A673 (cell line): ENCODE measurements at regions not wholly inside any gene's neighbourhood (a gene's known extent, or its start where the extent isn't known, plus 50 kb on each side); places are given as distances from the start of the nearest gene placed in this dataset.

Experiments used
- EZH2 ChIP-seq: fragments of 200-600 bp; sonication (generic); IDR thresholded peaks from 2 replicates; pipeline ENCODE4 v1.6.1; 2017; ENCODE audit warnings: borderline replicate concordance, low read depth, mild to moderate bottlenecking, mixed read lengths, antibody characterized with exemption, low read length; ENCODE audit not compliant: poor library complexity, severe bottlenecking
- TF ChIP-seq, protein P1 (sequence below): fragments of 300-800, 200-600 bp; sonication (generic); conservative IDR thresholded peaks from 2 replicates; pipeline ENCODE4 v1.5.1; 2017; ENCODE audit warnings: low read depth, mild to moderate bottlenecking, antibody characterized with exemption, low read length, moderate library complexity, mixed read lengths

DNA sequence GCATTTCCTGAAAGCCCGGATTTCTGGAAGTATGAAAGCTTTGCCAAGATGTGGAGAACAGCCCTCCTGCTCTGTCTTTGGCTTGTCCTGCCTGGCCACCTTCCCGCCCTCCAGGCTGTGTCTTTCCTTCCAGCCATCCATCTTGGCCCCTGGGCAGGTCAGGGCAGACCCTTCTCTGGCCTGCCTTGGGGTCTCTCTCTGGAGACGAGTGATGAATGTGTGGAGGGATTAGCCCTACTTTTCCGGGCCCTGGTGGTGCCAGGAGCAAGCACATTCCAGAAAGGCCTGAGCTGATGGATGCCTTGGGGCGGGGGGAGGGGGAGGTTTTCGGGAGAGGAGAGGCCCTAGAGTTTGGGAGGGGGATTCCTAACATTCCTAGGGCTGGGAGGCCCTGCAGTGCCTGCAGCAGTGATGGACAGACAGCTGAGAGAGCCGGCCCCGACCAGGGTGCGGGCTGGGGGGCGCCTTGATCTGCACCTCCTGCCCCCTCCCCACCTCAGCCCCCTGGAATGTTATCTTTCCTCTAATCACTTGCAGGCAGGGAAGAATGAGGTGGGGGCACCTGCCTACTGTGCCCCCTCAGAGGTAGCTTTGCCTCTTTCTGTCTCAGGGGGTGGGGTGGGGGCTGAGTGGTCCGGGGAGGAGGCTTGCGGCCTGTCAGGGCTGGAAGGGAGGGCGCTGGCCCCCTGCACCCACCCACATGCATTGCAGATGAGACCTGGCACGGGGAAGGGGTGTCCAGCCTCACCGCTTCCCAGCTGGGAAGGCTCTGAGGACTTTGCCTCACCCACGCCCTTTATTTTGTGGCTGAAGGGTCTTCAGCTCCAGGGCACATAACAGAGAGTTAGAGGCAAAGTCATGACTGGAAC, 156.2 kb downstream of the DDX1 start:
- TF ChIP-seq, protein P1, sequence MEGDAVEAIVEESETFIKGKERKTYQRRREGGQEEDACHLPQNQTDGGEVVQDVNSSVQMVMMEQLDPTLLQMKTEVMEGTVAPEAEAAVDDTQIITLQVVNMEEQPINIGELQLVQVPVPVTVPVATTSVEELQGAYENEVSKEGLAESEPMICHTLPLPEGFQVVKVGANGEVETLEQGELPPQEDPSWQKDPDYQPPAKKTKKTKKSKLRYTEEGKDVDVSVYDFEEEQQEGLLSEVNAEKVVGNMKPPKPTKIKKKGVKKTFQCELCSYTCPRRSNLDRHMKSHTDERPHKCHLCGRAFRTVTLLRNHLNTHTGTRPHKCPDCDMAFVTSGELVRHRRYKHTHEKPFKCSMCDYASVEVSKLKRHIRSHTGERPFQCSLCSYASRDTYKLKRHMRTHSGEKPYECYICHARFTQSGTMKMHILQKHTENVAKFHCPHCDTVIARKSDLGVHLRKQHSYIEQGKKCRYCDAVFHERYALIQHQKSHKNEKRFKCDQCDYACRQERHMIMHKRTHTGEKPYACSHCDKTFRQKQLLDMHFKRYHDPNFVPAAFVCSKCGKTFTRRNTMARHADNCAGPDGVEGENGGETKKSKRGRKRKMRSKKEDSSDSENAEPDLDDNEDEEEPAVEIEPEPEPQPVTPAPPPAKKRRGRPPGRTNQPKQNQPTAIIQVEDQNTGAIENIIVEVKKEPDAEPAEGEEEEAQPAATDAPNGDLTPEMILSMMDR, result no peak
- no peak for TF ChIP-seq EZH2
